ENCODE measurements at regions not wholly inside any gene's neighbourhood (a gene's known extent, or its start where the extent isn't known, plus 50 kb on each side); places are given as distances from the start of the nearest gene placed in this dataset.
A peak's percentile ranks its signal among the peaks of the same experiment; 100 is the strongest.

DNA sequence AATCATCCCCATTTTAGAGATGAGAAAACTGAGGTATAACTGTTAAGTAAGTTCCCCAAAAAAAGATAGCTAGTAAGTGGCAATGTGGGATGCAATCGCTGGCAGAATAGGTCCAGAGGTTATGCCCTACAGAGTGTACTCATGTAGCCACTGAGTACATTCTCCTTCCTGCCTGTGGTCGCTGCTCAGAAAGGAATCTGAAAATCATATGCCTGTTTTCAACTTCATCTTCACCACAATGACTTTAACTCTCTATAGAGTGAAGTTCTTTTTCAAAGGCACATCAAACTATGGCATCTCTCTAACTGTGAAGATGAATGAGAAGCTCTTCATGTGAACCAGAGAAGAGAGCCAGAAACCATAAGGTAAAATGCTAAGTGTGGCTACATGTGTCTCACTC lies 162.2 kb upstream of the SLC25A13 start:
- Histone ChIP-seq H3K4me2 (ENCODE audit: low read length) (no peak overlapping the region), H3K9ac (ENCODE audit: low read length) (no peak overlapping the region), H3K18ac (ENCODE audit: low read length) (no peak overlapping the region), H3K4me3 (ENCODE audit: low read depth, low read length) (no peak overlapping the region), H2BK120ac (ENCODE audit: insufficient read depth, low read length, poor library complexity) (no peak overlapping the region), H3K23ac (ENCODE audit: low read length) (no peak overlapping the region), H2AK5ac (ENCODE audit: low read length) (no peak overlapping the region), H2BK12ac (ENCODE audit: low read length) (no peak overlapping the region), H3K27me3 (ENCODE audit: insufficient read depth, low read length) (no peaks in the 10 kb centered on the region), H3K79me2 (ENCODE audit: control insufficient read depth, insufficient read depth, low read length, poor library complexity) (no peaks in the 10 kb centered on the region), H4K91ac (ENCODE audit: low read depth, low read length) (no peak overlapping the region), H3K79me1 (ENCODE audit: low read length) (no peaks in the 10 kb centered on the region), H2BK5ac (ENCODE audit: low read depth, low read length, poor library complexity) (no peak overlapping the region), H3K4me1 (ENCODE audit: control insufficient read depth in 1 of 2, insufficient read depth in 2 of 2, low read length in 2 of 2) (peaks cover 5 to 7% of the 10 kb centered on the region in 2 experiments), H3K14ac (ENCODE audit: low read length) (no peak overlapping the region), H3K9me3 (ENCODE audit: insufficient read depth, low read depth, low read length) (no peaks in the 10 kb centered on the region), H4K8ac (ENCODE audit: low read depth, low read length) (no peak overlapping the region), H2AFZ (ENCODE audit: insufficient read depth, low read length, poor library complexity) (no peak overlapping the region), H3K27ac (ENCODE audit: low read depth, low read length) (no peak overlapping the region), H4K12ac (ENCODE audit: low read depth, low read length) (no peak overlapping the region), H3K4ac (ENCODE audit: low read depth, low read length) (no peak overlapping the region), H3K36me3 (ENCODE audit: control insufficient read depth in 1 of 2, insufficient read depth in 2 of 2, low read length in 2 of 2) (no peaks in the 10 kb centered on the region)
- no CpG with 5 or more reads among the region's 2 CpGs for WGBS (ENCODE audit: extremely low coverage, insufficient coverage, insufficient read length)
- no peak for DNase-seq

GRCh38 chr7:96481796-96482195 lies 159.9 kb upstream of the SLC25A13 start:
- no CpG with 5 or more reads among the region's 1 CpG for WGBS (ENCODE audit: extremely low coverage, insufficient coverage, insufficient read length)
- no peak overlapping the region for H2BK12ac ChIP-seq (ENCODE audit: low read length)
- no peak overlapping the region for H3K4me2 ChIP-seq (ENCODE audit: low read length)
- no peak overlapping the region for H4K91ac ChIP-seq (ENCODE audit: low read depth, low read length)
- H3K4me1 ChIP-seq (ENCODE audit: control insufficient read depth in 1 of 2, insufficient read depth in 2 of 2, low read length in 2 of 2): peaks cover 5 to 6% of the 10 kb centered on the region in 2 experiments
- no peak overlapping the region for H4K8ac ChIP-seq (ENCODE audit: low read depth, low read length)
- no peak overlapping the region for H2BK120ac ChIP-seq (ENCODE audit: insufficient read depth, low read length, poor library complexity)
- H2AFZ ChIP-seq (ENCODE audit: insufficient read depth, low read length, poor library complexity): no peak overlapping the region
- H3K4me3 ChIP-seq (ENCODE audit: low read depth, low read length): no peak overlapping the region
- no peak overlapping the region for H2BK5ac ChIP-seq (ENCODE audit: low read depth, low read length, poor library complexity)
- H3K27me3 ChIP-seq (ENCODE audit: insufficient read depth, low read length): no peaks in the 10 kb centered on the region
- no peak overlapping the region for H3K27ac ChIP-seq (ENCODE audit: low read depth, low read length)
- no peak overlapping the region for H3K4ac ChIP-seq (ENCODE audit: low read depth, low read length)
- no peak overlapping the region for H4K12ac ChIP-seq (ENCODE audit: low read depth, low read length)
- no peaks in the 10 kb centered on the region for H3K9me3 ChIP-seq (ENCODE audit: insufficient read depth, low read depth, low read length)
- H3K14ac ChIP-seq (ENCODE audit: low read length): no peak overlapping the region
- peak; percentile 29 to 90 for DNase-seq
- H3K79me2 ChIP-seq (ENCODE audit: control insufficient read depth, insufficient read depth, low read length, poor library complexity): no peaks in the 10 kb centered on the region
- H3K9ac ChIP-seq (ENCODE audit: low read length): no peak overlapping the region
- H3K18ac ChIP-seq (ENCODE audit: low read length): no peak overlapping the region
- no peak overlapping the region for H3K23ac ChIP-seq (ENCODE audit: low read length)
- no peaks in the 10 kb centered on the region for H3K79me1 ChIP-seq (ENCODE audit: low read length)
- no peak overlapping the region for H2AK5ac ChIP-seq (ENCODE audit: low read length)
- no peaks in the 10 kb centered on the region for H3K36me3 ChIP-seq (ENCODE audit: control insufficient read depth in 1 of 2, insufficient read depth in 2 of 2, low read length in 2 of 2)

DNA sequence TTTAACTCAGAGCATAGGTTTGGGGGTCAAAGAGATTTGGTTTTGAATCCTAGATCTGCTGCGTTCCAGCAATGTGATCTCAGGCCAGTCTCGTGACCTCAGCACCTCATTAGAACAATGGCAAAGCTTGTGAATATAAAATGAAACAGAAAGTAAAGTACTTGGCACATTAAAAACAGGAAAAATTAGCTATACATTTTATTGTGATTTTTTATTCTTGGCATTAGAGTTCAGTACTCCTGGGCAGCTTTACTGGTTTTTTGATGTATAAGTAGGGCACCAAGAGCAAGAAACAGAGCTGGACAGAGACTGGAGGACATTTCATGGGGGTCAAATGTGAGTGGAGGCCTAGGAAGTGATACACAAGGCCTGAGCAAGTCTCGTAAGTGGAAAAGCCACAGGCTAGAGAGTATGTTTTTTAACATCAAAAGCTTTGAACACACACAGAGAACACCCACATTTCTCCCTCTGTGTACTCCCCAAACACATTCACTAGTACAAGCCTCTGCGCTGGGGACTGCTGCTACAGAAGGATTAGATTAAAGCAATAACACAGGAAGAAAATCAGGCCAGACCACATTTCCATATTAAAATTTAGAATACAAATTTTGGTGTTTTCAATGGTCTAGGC lies 157.2 kb upstream of the SLC25A13 start:
- no peak overlapping the region for H3K4me3 ChIP-seq (ENCODE audit: low read depth, low read length)
- no peak for DNase-seq
- H3K79me1 ChIP-seq (ENCODE audit: low read length): no peaks in the 10 kb centered on the region
- H3K79me2 ChIP-seq (ENCODE audit: control insufficient read depth, insufficient read depth, low read length, poor library complexity): no peaks in the 10 kb centered on the region
- H3K36me3 ChIP-seq (ENCODE audit: control insufficient read depth in 1 of 2, insufficient read depth in 2 of 2, low read length in 2 of 2): no peaks in the 10 kb centered on the region
- no peak overlapping the region for H2BK12ac ChIP-seq (ENCODE audit: low read length)
- no peak overlapping the region for H3K4ac ChIP-seq (ENCODE audit: low read depth, low read length)
- no peak overlapping the region for H3K14ac ChIP-seq (ENCODE audit: low read length)
- H3K4me2 ChIP-seq (ENCODE audit: low read length): no peak overlapping the region
- H3K27me3 ChIP-seq (ENCODE audit: insufficient read depth, low read length): no peaks in the 10 kb centered on the region
- no peak overlapping the region for H3K18ac ChIP-seq (ENCODE audit: low read length)
- H3K9me3 ChIP-seq (ENCODE audit: insufficient read depth, low read depth, low read length): no peaks in the 10 kb centered on the region
- no peak overlapping the region for H2BK5ac ChIP-seq (ENCODE audit: low read depth, low read length, poor library complexity)
- H2AK5ac ChIP-seq (ENCODE audit: low read length): no peak overlapping the region
- no peak overlapping the region for H2BK120ac ChIP-seq (ENCODE audit: insufficient read depth, low read length, poor library complexity)
- H2AFZ ChIP-seq (ENCODE audit: insufficient read depth, low read length, poor library complexity): no peak overlapping the region
- H4K12ac ChIP-seq (ENCODE audit: low read depth, low read length): no peak overlapping the region
- no peak overlapping the region for H3K23ac ChIP-seq (ENCODE audit: low read length)
- H4K91ac ChIP-seq (ENCODE audit: low read depth, low read length): no peak overlapping the region
- H3K4me1 ChIP-seq (ENCODE audit: control insufficient read depth in 1 of 2, insufficient read depth in 2 of 2, low read length in 2 of 2): no peaks in the 10 kb centered on the region
- H3K27ac ChIP-seq (ENCODE audit: low read depth, low read length): no peak overlapping the region
- no peak overlapping the region for H4K8ac ChIP-seq (ENCODE audit: low read depth, low read length)
- WGBS (ENCODE audit: extremely low coverage, insufficient coverage, insufficient read length): no CpG with 5 or more reads among the region's 4 CpGs
- no peak overlapping the region for H3K9ac ChIP-seq (ENCODE audit: low read length)

GRCh38 chr7:96471606-96472005 lies 149.7 kb upstream of the SLC25A13 start:
- DNase-seq: no peak
- Histone ChIP-seq H3K4me3 (ENCODE audit: low read depth, low read length) (no peak overlapping the region), H3K36me3 (ENCODE audit: control insufficient read depth in 1 of 2, insufficient read depth in 2 of 2, low read length in 2 of 2) (no peaks in the 10 kb centered on the region), H3K23ac (ENCODE audit: low read length) (no peak overlapping the region), H2BK120ac (ENCODE audit: insufficient read depth, low read length, poor library complexity) (no peak overlapping the region), H3K18ac (ENCODE audit: low read length) (no peak overlapping the region), H4K91ac (ENCODE audit: low read depth, low read length) (no peak overlapping the region), H2AFZ (ENCODE audit: insufficient read depth, low read length, poor library complexity) (no peak overlapping the region), H3K4ac (ENCODE audit: low read depth, low read length) (no peak overlapping the region), H2AK5ac (ENCODE audit: low read length) (no peak overlapping the region), H3K27me3 (ENCODE audit: insufficient read depth, low read length) (no peaks in the 10 kb centered on the region), H3K4me2 (ENCODE audit: low read length) (no peak overlapping the region), H3K4me1 (ENCODE audit: control insufficient read depth in 1 of 2, insufficient read depth in 2 of 2, low read length in 2 of 2) (no peaks in the 10 kb centered on the region), H3K27ac (ENCODE audit: low read depth, low read length) (no peak overlapping the region), H3K79me2 (ENCODE audit: control insufficient read depth, insufficient read depth, low read length, poor library complexity) (no peaks in the 10 kb centered on the region), H2BK5ac (ENCODE audit: low read depth, low read length, poor library complexity) (no peak overlapping the region), H3K79me1 (ENCODE audit: low read length) (no peaks in the 10 kb centered on the region), H3K14ac (ENCODE audit: low read length) (no peak overlapping the region), H2BK12ac (ENCODE audit: low read length) (no peak overlapping the region), H4K12ac (ENCODE audit: low read depth, low read length) (no peak overlapping the region), H4K8ac (ENCODE audit: low read depth, low read length) (no peak overlapping the region), H3K9me3 (ENCODE audit: insufficient read depth, low read depth, low read length) (no peaks in the 10 kb centered on the region), H3K9ac (ENCODE audit: low read length) (no peak overlapping the region)
- WGBS (ENCODE audit: extremely low coverage, insufficient coverage, insufficient read length): no CpG with 5 or more reads among the region's 1 CpG
